Effector memory CD8-positive, alpha-beta T cell (primary cell): ENCODE measurements at regions not wholly inside any gene's neighbourhood (a gene's known extent, or its start where the extent isn't known, plus 50 kb on each side); places are given as distances from the start of the nearest gene placed in this dataset.

ENCODE experiments used
- ATAC-seq: fragments of 150-1000 bp; cut with Tn5 transposase; replicated peaks from 2 replicates; pipeline ENCODE4 v1.10.0; 2021; ENCODE audit warnings: mild to moderate bottlenecking, moderate library complexity
- DNase-seq, 3 experiments: peaks; one replicate each; pipeline ENCODE4 v3.0.0; 2021
- H3K27ac Mint-ChIP-seq, 2 donors: one replicate each; pipeline ENCODE4 v1.8.0; 2022; ENCODE audit warnings: mild to moderate bottlenecking in 2 of 2, mixed read lengths in 2 of 2, moderate library complexity in 2 of 2
- H3K27me3 Mint-ChIP-seq, 2 donors: one replicate each; pipeline ENCODE4 v1.8.0; 2022; ENCODE audit warnings: mixed read lengths in 2 of 2
- H3K36me3 Mint-ChIP-seq: one replicate; pipeline ENCODE4 v1.8.0; 2022; ENCODE audit warnings: mild to moderate bottlenecking, moderate library complexity, mixed read lengths; ENCODE audit not compliant: insufficient read depth
- H3K4me1 Mint-ChIP-seq, 2 donors: one replicate each; pipeline ENCODE4 v1.8.0; 2022; ENCODE audit warnings: low read depth in 2 of 2, mixed read lengths in 2 of 2
- H3K4me3 Mint-ChIP-seq, 2 donors: one replicate each; pipeline ENCODE4 v1.8.0; 2022; ENCODE audit warnings: mild to moderate bottlenecking in 2 of 2, mixed read lengths in 2 of 2, moderate library complexity in 2 of 2
- H3K9me3 Mint-ChIP-seq, 2 donors: one replicate each; pipeline ENCODE4 v1.8.0; 2022; ENCODE audit warnings: mixed read lengths in 2 of 2

DNA sequence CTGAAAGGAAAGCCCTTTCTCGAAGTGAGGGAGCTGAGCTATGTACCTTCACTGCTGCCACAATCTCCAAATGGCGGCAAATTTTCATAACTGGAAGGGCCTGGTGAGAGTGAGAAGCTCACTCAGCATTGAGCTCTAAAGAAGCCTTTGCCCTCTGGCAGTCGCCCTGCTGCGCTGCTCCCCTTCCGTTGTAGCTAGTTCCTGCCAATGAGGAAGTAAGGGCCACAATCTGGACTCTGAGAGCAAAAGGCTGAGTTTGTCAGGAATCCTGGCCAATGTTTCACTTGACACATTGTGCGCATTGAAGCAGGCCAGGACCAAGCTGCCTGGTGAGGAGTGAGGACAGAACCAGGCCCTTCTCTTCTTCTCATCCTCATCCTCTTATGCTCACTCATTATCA, 579.5 kb downstream of the PDCD6IP start:
- DNase-seq (no peak), ATAC-seq (no peak)
- Mint-ChIP-seq H3K36me3 (no peaks in the 10 kb centered on the region), H3K4me3 (no peak overlapping the region), H3K4me1 (no peaks in the 10 kb centered on the region), H3K9me3 (no peaks in the 10 kb centered on the region), H3K27ac (no peak overlapping the region), H3K27me3 (no peaks in the 10 kb centered on the region)

- Mint-ChIP-seq H3K27me3 (no peaks in the 10 kb centered on the region), H3K36me3 (no peaks in the 10 kb centered on the region), H3K4me1 (no peaks in the 10 kb centered on the region), H3K9me3 (no peaks in the 10 kb centered on the region), H3K4me3 (no peak overlapping the region), H3K27ac (no peak overlapping the region)
- DNase-seq (no peak), ATAC-seq (no peak)
Measured at GRCh38 chr3:34381243-34381642, 582.8 kb downstream of the PDCD6IP start.

DNA sequence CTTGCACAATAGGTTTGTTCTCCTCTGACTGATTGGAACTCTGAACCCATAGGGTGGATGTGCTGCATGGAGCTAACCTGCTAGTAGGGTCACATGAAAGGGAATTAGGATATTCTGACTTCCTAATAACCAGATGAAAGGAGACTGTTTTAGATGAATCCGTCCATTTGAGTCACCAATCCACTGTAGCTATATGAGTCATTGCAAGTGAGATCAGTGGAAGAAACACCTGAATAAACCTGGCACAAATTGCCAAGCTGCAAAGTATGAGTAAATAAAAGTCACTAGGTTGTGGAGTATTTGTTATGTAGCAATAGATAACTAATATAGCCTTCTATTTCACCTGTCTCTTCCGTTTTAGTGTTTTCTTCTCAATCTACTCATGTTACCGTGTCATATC, 584.4 kb downstream of the PDCD6IP start:
- no peak for ATAC-seq
- Mint-ChIP-seq H3K9me3 (no peaks in the 10 kb centered on the region), H3K27ac (no peak overlapping the region), H3K27me3 (no peaks in the 10 kb centered on the region), H3K4me3 (no peak overlapping the region), H3K4me1 (no peaks in the 10 kb centered on the region), H3K36me3 (no peaks in the 10 kb centered on the region)
- DNase-seq, result no peak

DNA sequence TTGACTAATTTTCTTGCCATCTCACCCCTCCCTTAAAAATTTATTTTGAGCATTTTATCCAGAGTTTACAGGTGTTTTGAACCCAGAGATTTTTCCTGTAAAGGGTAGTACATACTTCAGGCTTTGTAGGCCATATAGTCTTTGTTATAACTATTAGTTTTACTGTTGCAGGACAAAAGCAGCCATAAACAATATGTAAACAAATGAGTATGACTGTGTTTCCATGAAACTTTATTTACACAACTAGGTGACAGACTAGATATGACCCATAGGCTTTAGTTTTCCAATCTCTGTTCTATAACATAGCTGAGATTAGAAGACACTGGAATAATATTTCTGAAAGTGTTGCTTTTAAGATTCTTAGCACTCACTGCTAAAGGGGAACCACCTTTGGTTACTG, 587.9 kb downstream of the PDCD6IP start:
- H3K36me3 Mint-ChIP-seq, result no peaks in the 10 kb centered on the region
- DNase-seq, result no peak
- no peak overlapping the region for H3K4me3 Mint-ChIP-seq
- H3K4me1 Mint-ChIP-seq, result no peaks in the 10 kb centered on the region
- no peak for ATAC-seq
- H3K9me3 Mint-ChIP-seq, result no peaks in the 10 kb centered on the region
- H3K27ac Mint-ChIP-seq, result no peak overlapping the region
- no peaks in the 10 kb centered on the region for H3K27me3 Mint-ChIP-seq

GRCh38 chr3:34387826-34388564, 589.6 kb downstream of the PDCD6IP start:
- no peaks in the 10 kb centered on the region for H3K9me3 Mint-ChIP-seq

DNA sequence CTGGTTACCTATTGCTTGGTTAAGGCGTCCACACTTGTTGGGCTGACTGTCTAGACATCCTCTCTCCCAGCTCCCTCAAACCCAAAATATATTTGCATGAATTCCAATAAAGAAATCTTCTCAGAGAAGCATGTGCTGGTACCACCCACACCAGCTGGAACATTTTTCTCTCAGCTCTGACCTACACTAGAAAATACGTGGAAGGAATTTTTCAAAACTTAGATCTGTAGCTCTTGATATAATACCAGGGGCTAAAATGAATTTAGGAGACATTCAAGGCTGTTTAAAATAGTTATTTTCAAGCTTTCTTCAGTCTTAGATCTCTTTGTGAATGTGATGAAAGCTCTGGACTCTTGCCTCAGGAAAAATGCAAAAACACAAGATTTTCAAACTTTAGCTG, 590.4 kb downstream of the PDCD6IP start:
- no peak for ATAC-seq
- no peaks in the 10 kb centered on the region for H3K9me3 Mint-ChIP-seq
- no peaks in the 10 kb centered on the region for H3K4me1 Mint-ChIP-seq
- H3K27ac Mint-ChIP-seq, result no peak overlapping the region
- DNase-seq, result no peak
- no peaks in the 10 kb centered on the region for H3K27me3 Mint-ChIP-seq
- H3K36me3 Mint-ChIP-seq, result no peaks in the 10 kb centered on the region
- H3K4me3 Mint-ChIP-seq, result no peak overlapping the region

More at GRCh38 chr3:34387826-34388564, 589.6 kb downstream of the PDCD6IP start:
- no peak for DNase-seq
- H3K27me3 Mint-ChIP-seq, result no peaks in the 10 kb centered on the region
- H3K4me1 Mint-ChIP-seq, result no peaks in the 10 kb centered on the region
- H3K36me3 Mint-ChIP-seq, result no peaks in the 10 kb centered on the region
- no peak for ATAC-seq
- no peak overlapping the region for H3K4me3 Mint-ChIP-seq
- H3K27ac Mint-ChIP-seq, result no peak overlapping the region

GRCh38 chr3:34394978-34395748, 596.7 kb downstream of the PDCD6IP start:
- no peaks in the 10 kb centered on the region for H3K4me1 Mint-ChIP-seq
- H3K36me3 Mint-ChIP-seq, result no peaks in the 10 kb centered on the region
- H3K9me3 Mint-ChIP-seq, result peaks cover 10 to 13% of the 10 kb centered on the region in 2 donors
- no peak for DNase-seq
- ATAC-seq, result no peak
- no peak overlapping the region for H3K4me3 Mint-ChIP-seq
- H3K27ac Mint-ChIP-seq, result no peak overlapping the region
- H3K27me3 Mint-ChIP-seq, result peaks cover 0 to 10% of the 10 kb centered on the region in 2 donors

DNA sequence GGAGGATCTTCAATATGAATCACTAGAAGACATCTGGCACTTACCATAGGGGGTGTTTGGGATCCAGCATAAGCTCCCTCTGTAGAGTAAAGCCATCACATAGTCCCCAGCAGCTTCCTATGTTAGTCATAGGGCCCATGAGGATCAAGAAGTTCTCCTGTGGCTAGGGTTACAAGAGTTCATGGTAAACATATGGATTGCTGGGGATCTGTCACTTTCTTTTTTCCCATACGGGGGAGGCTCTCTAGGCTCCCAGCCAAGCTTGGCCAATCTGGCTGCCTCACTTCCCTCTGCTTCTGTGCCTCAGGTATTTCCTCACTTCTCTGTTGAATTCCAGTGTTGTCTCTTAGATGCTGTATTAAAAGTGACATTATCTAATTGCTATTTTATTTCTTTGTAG, 597.9 kb downstream of the PDCD6IP start:
- DNase-seq (no peak), ATAC-seq (no peak)
- no peak overlapping the region for H3K27ac Mint-ChIP-seq
- no peaks in the 10 kb centered on the region for H3K4me1 Mint-ChIP-seq
- H3K27me3 Mint-ChIP-seq, result peaks cover 0 to 10% of the 10 kb centered on the region in 2 donors
- H3K36me3 Mint-ChIP-seq, result no peaks in the 10 kb centered on the region
- peaks cover 10 to 13% of the 10 kb centered on the region in 2 donors for H3K9me3 Mint-ChIP-seq
- H3K4me3 Mint-ChIP-seq, result no peak overlapping the region

GRCh38 chr3:34396956-34397355, 598.5 kb downstream of the PDCD6IP start:
- Mint-ChIP-seq H3K27ac (no peak overlapping the region), H3K4me3 (no peak overlapping the region), H3K9me3 (peaks cover 10 to 13% of the 10 kb centered on the region in 2 donors), H3K27me3 (peaks cover 0 to 10% of the 10 kb centered on the region in 2 donors), H3K36me3 (no peaks in the 10 kb centered on the region), H3K4me1 (no peaks in the 10 kb centered on the region)
- no peak for ATAC-seq
- no peak for DNase-seq

- Mint-ChIP-seq H3K27me3 (peaks cover 0 to 10% of the 10 kb centered on the region in 2 donors), H3K9me3 (peaks cover 10 to 13% of the 10 kb centered on the region in 2 donors), H3K36me3 (no peaks in the 10 kb centered on the region), H3K27ac (no peak overlapping the region), H3K4me1 (no peaks in the 10 kb centered on the region), H3K4me3 (no peak overlapping the region)
- DNase-seq (no peak), ATAC-seq (no peak)
Measured at GRCh38 chr3:34399401-34399800, 601.0 kb downstream of the PDCD6IP start.

DNA sequence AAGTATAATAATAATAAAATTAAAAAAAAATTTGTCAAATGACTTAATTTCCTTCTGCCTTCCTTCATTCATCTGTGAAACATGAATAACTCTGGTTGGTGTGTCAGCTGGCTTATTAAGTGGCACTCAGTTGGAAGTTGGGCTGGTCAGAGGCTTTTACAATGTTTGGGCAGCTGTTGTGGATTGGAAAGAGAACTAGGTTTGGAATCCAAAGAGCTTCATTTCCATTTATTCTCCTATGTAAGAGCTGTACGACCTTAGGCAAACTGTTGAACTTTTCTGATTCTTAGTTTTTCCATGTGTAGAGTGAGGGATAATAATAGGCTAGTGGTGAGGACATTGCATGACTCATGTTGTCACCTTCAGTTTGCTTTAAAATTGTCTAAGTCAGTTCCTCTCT, 606.7 kb downstream of the PDCD6IP start:
- DNase-seq (no peak), ATAC-seq (no peak)

GRCh38 chr3:34407281-34407680, 608.9 kb downstream of the PDCD6IP start:
- no peaks in the 10 kb centered on the region for H3K27me3 Mint-ChIP-seq
- no peaks in the 10 kb centered on the region for H3K36me3 Mint-ChIP-seq
- no peak overlapping the region for H3K4me3 Mint-ChIP-seq
- no peak for ATAC-seq
- H3K9me3 Mint-ChIP-seq, result peaks cover 5 to 7% of the 10 kb centered on the region in 2 donors
- no peak for DNase-seq
- H3K4me1 Mint-ChIP-seq, result no peaks in the 10 kb centered on the region
- H3K27ac Mint-ChIP-seq, result no peak overlapping the region

More for the DNA sequence above, 606.7 kb downstream of the PDCD6IP start:
- H3K4me1 Mint-ChIP-seq, result no peaks in the 10 kb centered on the region
- peaks cover 4 to 7% of the 10 kb centered on the region in 2 donors for H3K9me3 Mint-ChIP-seq
- no peak overlapping the region for H3K4me3 Mint-ChIP-seq
- no peaks in the 10 kb centered on the region for H3K27me3 Mint-ChIP-seq
- no peak overlapping the region for H3K27ac Mint-ChIP-seq
- H3K36me3 Mint-ChIP-seq, result no peaks in the 10 kb centered on the region

GRCh38 chr3:34408088-34408487, 609.7 kb downstream of the PDCD6IP start:
- H3K27ac Mint-ChIP-seq, result no peak overlapping the region

DNA sequence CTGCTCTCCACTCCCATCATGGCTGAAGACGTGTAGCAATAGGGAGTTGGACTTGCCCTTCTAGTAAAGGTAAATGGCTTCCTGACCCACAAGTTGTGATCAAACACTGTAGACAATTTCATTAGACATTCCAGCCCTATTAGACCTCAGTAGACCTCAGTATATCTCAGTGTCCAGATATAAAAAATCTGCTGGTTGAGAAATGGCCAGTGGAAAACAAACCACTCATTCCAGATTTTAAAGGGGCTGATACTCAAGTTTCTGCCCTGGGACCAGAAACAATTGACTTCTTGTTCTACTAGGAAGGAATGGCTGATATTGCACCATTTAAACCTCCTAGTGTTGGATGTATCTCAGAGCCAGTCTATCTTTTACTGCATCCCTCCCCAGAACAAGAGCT, 613.2 kb downstream of the PDCD6IP start:
- no peak for DNase-seq
- no peaks in the 10 kb centered on the region for H3K36me3 Mint-ChIP-seq
- no peak for ATAC-seq
- no peak overlapping the region for H3K27ac Mint-ChIP-seq
- peaks cover 5 to 7% of the 10 kb centered on the region in 2 donors for H3K9me3 Mint-ChIP-seq
- no peaks in the 10 kb centered on the region for H3K27me3 Mint-ChIP-seq
- H3K4me3 Mint-ChIP-seq, result no peak overlapping the region
- H3K4me1 Mint-ChIP-seq, result no peaks in the 10 kb centered on the region

More at GRCh38 chr3:34408088-34408487, 609.7 kb downstream of the PDCD6IP start:
- no peak for DNase-seq
- ATAC-seq, result no peak
- H3K36me3 Mint-ChIP-seq, result no peaks in the 10 kb centered on the region
- H3K4me3 Mint-ChIP-seq, result no peak overlapping the region
- H3K27me3 Mint-ChIP-seq, result no peaks in the 10 kb centered on the region
- peaks cover 7% of the 10 kb centered on the region in 2 donors for H3K9me3 Mint-ChIP-seq
- no peaks in the 10 kb centered on the region for H3K4me1 Mint-ChIP-seq
